Activated B cell treated with CpG ODN at 0.5 μM for 24 hours (primary cell): ENCODE measurements at regions not wholly inside any gene's neighbourhood (a gene's known extent, or its start where the extent isn't known, plus 50 kb on each side); places are given as distances from the start of the nearest gene placed in this dataset.

Source experiments
- ATAC-seq: fragments of 200-7000 bp; cut with Tn5 transposase; one replicate; pipeline ENCODE4 v1.10.0; 2021; ENCODE audit warnings: low read depth, mild to moderate bottlenecking, moderate library complexity
- CTCF ChIA-PET: fragments of 350-600 bp; sonication (Branson Sonifier 250); formaldehyde crosslinking; loops from one replicate; lab custom pipeline; 2021; ENCODE audit warnings: antibody characterized with exemption; lab: Charles Lee
- POLR2A ChIA-PET: fragments of 350-600 bp; sonication (Branson Sonifier 250); formaldehyde crosslinking; loops from one replicate; lab custom pipeline; 2021; ENCODE audit warnings: antibody characterized with exemption; lab: Charles Lee
- DNase-seq: peaks from one replicate; pipeline ENCODE4 v3.0.0; 2022
- H3K27ac Mint-ChIP-seq: one replicate; pipeline ENCODE4 v1.8.0; 2020; ENCODE audit warnings: mixed read lengths
- H3K27me3 Mint-ChIP-seq: one replicate; pipeline ENCODE4 v1.8.0; 2021; ENCODE audit warnings: mixed read lengths
- H3K36me3 Mint-ChIP-seq: one replicate; pipeline ENCODE4 v1.8.0; 2021; ENCODE audit warnings: low read depth, mixed read lengths
- H3K4me1 Mint-ChIP-seq: one replicate; pipeline ENCODE4 v1.8.0; 2021; ENCODE audit warnings: mixed read lengths
- H3K4me3 Mint-ChIP-seq: one replicate; pipeline ENCODE4 v1.8.0; 2020; ENCODE audit warnings: mild to moderate bottlenecking, mixed read lengths
- H3K9me3 Mint-ChIP-seq: one replicate; pipeline ENCODE4 v1.8.0; 2020; ENCODE audit warnings: mixed read lengths
- CTCF ChIP-seq: fragments of 200-600 bp; IDR thresholded peaks from one replicate; pipeline ENCODE4 v1.8.0; 2022; ENCODE audit warnings: antibody characterized with exemption, mild to moderate bottlenecking
- intact Hi-C: fragments of 100-400 bp; cut with micrococcal nuclease; formaldehyde crosslinking; loops from one replicate; pipeline ENCODE4 v1.15.1; 2024

- no peaks in the 10 kb centered on the region for H3K36me3 Mint-ChIP-seq
- no peaks in the 10 kb centered on the region for H3K27me3 Mint-ChIP-seq
- no peaks in the 10 kb centered on the region for H3K4me1 Mint-ChIP-seq
- ATAC-seq (no peak), DNase-seq (no peak)
- intact Hi-C loops = no loop called here
- no peak for TF ChIP-seq CTCF
- no peak overlapping the region for H3K4me3 Mint-ChIP-seq
- H3K27ac Mint-ChIP-seq = no peak overlapping the region
- CTCF ChIA-PET = no interaction called here
- POLR2A ChIA-PET = no interaction called here
- H3K9me3 Mint-ChIP-seq = no peaks in the 10 kb centered on the region
Observed at GRCh38 chr2:15074751-15075700, 442.5 kb downstream of the LRATD1 start.

- DNase-seq (no peak), ATAC-seq (no peak)
- intact Hi-C loops = no loop called here
- no peaks in the 10 kb centered on the region for H3K27me3 Mint-ChIP-seq
- no peak overlapping the region for H3K27ac Mint-ChIP-seq
- H3K36me3 Mint-ChIP-seq = no peaks in the 10 kb centered on the region
- no peaks in the 10 kb centered on the region for H3K4me1 Mint-ChIP-seq
- no peak overlapping the region for H3K4me3 Mint-ChIP-seq
- no peaks in the 10 kb centered on the region for H3K9me3 Mint-ChIP-seq
- POLR2A ChIA-PET = no interaction called here
- no peak for TF ChIP-seq CTCF
- CTCF ChIA-PET = no interaction called here
Observed at GRCh38 chr2:15076668-15077067, 444.2 kb downstream of the LRATD1 start.

GRCh38 chr2:15081356-15081755 is 448.8 kb downstream of the LRATD1 start:
- Mint-ChIP-seq H3K9me3 (no peaks in the 10 kb centered on the region), H3K27ac (no peak overlapping the region), H3K27me3 (no peaks in the 10 kb centered on the region), H3K4me3 (no peak overlapping the region), H3K4me1 (no peaks in the 10 kb centered on the region), H3K36me3 (no peaks in the 10 kb centered on the region)
- POLR2A ChIA-PET = no interaction called here
- TF ChIP-seq CTCF = no peak
- intact Hi-C loops = no loop called here
- DNase-seq = no peak
- CTCF ChIA-PET = no interaction called here
- no peak for ATAC-seq

GRCh38 chr2:15082105-15083058 is 449.9 kb downstream of the LRATD1 start:
- ATAC-seq = no peak
- Mint-ChIP-seq H3K27me3 (no peaks in the 10 kb centered on the region), H3K4me1 (no peaks in the 10 kb centered on the region), H3K36me3 (no peaks in the 10 kb centered on the region), H3K9me3 (no peaks in the 10 kb centered on the region), H3K27ac (no peak overlapping the region), H3K4me3 (no peak overlapping the region)
- CTCF ChIA-PET = no interaction called here
- intact Hi-C loops = no loop called here
- TF ChIP-seq CTCF = no peak
- no peak for DNase-seq
- POLR2A ChIA-PET = no interaction called here
